ENCODE measurements at regions not wholly inside any gene's neighbourhood (a gene's known extent, or its start where the extent isn't known, plus 50 kb on each side); places are given as distances from the start of the nearest gene placed in this dataset.

- intact Hi-C loops (cut with DNase I; ENCODE audit: low total_unique reads), result no loop called here
- Histone ChIP-seq H3K36me3 (no peaks in the 10 kb centered on the region), H3K9me3 (no peaks in the 10 kb centered on the region), H3K4me1 (peaks cover 0 to 23% (median 13%) of the 10 kb centered on the region in 4 donors), H3K27me3 (no peaks in the 10 kb centered on the region), H3K27ac (no peak overlapping the region), H3K4me3 (no peak overlapping the region)
- TF ChIP-seq EP300 (IDR thresholded peaks at IDR 0.05) (no peak), CTCF (IDR thresholded peaks at IDR 0.05) (no peak), POLR2A (IDR thresholded peaks at IDR 0.05) (no peak), POLR2AphosphoS5 (IDR thresholded peaks at IDR 0.05) (no peak)
- 2 to 25% (median 14%) methylated on average over 1 of the region's 1 CpG for WGBS, 5 donors
- peak in 1 of 2 donors; percentile 27 for DNase-seq
These were observed 171.6 kb upstream of the ID4 start for GRCh38 chr6:19665613-19665909.

DNA sequence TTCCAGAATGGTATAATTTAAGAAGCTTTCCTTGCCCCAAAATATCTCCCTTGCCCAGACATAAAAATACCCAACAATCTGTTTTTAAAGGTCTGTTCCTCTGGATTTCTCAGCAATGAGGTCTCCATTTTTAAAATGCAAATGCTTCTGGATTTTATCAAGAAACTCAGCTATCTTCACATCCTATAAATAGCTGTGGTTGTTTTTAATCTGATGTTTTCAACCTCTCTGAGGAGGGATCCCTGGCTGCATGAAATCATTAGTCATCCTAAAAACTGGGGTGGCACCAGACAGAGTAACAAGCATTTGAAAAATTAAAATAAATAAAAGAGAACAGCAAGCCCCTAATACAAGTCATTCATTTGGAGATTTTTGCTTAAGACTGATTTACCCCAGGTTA, 168.5 kb upstream of the ID4 start:
- H3K36me3 ChIP-seq, result no peaks in the 10 kb centered on the region
- intact Hi-C loops (cut with DNase I; ENCODE audit: low total_unique reads), result no loop called here

DNA sequence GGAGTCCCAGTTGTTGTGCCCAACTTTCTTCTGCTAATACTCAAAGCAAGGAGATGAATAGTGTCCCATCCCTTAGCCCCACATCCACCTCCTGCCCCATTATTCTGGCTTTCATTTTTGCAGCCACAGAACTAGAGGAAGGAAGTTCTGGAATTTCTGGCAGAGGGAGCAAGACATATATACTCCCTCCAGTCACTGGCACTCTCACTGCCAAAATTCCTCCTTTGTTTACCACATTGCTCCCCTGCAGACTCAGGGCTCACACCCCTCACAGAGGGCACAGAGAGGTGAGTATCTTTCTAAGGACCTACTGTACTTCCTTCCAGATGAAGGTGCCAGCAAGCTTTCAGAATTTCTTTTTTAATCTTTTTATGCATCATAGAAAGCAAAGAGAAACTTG, 168.0 kb upstream of the ID4 start:
- no peak overlapping the region for H3K4me3 ChIP-seq
- no peaks in the 10 kb centered on the region for H3K9me3 ChIP-seq
- peaks cover 0 to 23% (median 13%) of the 10 kb centered on the region in 4 donors for H3K4me1 ChIP-seq
- H3K36me3 ChIP-seq, result no peaks in the 10 kb centered on the region
- DNase-seq, result peak in 1 of 2 donors; percentile 18
- no peaks in the 10 kb centered on the region for H3K27me3 ChIP-seq
- H3K27ac ChIP-seq, result no peak overlapping the region
- no peak for TF ChIP-seq CTCF (IDR thresholded peaks at IDR 0.05)
- TF ChIP-seq EP300 (IDR thresholded peaks at IDR 0.05), result no peak
- TF ChIP-seq POLR2AphosphoS5 (IDR thresholded peaks at IDR 0.05), result no peak
- TF ChIP-seq POLR2A (IDR thresholded peaks at IDR 0.05), result no peak
- intact Hi-C loops (cut with DNase I; ENCODE audit: low total_unique reads), result no loop called here

More for the DNA sequence above, 168.5 kb upstream of the ID4 start:
- no peak overlapping the region for H3K27ac ChIP-seq
- no peaks in the 10 kb centered on the region for H3K27me3 ChIP-seq
- H3K4me3 ChIP-seq, result no peak overlapping the region
- TF ChIP-seq POLR2A (IDR thresholded peaks at IDR 0.05) (no peak), POLR2AphosphoS5 (IDR thresholded peaks at IDR 0.05) (no peak), EP300 (IDR thresholded peaks at IDR 0.05) (no peak), CTCF (IDR thresholded peaks at IDR 0.05) (no peak)
- H3K4me1 ChIP-seq, result peaks cover 0 to 23% (median 13%) of the 10 kb centered on the region in 4 donors
- no peaks in the 10 kb centered on the region for H3K9me3 ChIP-seq
- no peak for DNase-seq

DNA sequence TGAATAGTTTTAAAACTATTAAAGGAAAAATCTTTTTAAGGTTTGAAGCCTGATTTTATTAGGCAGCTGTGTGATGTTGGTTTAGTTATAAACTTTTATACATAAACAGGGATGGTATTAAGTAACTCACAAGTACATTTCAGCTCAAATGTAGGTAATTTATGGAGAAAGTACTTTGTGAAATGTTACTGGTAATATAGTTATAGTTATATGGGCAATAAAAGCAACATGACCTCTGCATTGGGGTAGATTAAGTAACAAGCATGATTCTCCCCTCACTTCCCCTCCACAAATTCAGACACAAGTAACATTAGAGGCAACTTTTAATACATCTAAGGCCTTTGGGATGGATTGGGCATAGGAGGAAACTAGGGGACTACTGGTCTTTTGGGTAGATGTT, 154.3 kb upstream of the ID4 start:
- Histone ChIP-seq H3K36me3 (no peaks in the 10 kb centered on the region), H3K27me3 (no peaks in the 10 kb centered on the region), H3K4me3 (no peak overlapping the region), H3K27ac (no peak overlapping the region), H3K9me3 (no peaks in the 10 kb centered on the region), H3K4me1 (no peaks in the 10 kb centered on the region)
- intact Hi-C loops (cut with DNase I; ENCODE audit: low total_unique reads), result no loop called here
- TF ChIP-seq POLR2AphosphoS5 (IDR thresholded peaks at IDR 0.05) (no peak), EP300 (IDR thresholded peaks at IDR 0.05) (no peak), CTCF (IDR thresholded peaks at IDR 0.05) (no peak), POLR2A (IDR thresholded peaks at IDR 0.05) (no peak)
- DNase-seq, result no peak
